Mononuclear cell (primary cell): ENCODE measurements at regions not wholly inside any gene's neighbourhood (a gene's known extent, or its start where the extent isn't known, plus 50 kb on each side); places are given as distances from the start of the nearest gene placed in this dataset.
"Not testable (repeated sequence)": the region's sequence is repeated elsewhere in the genome, so short reads cannot be mapped to it uniquely, and the experiment has no call there.

Experiments used
- H3K27me3 ChIP-seq: 2 replicates; pipeline ENCODE4 v1.6.0; 2011; ENCODE audit warnings: low read length, control low read depth; ENCODE audit not compliant: insufficient read depth
- H3K4me1 ChIP-seq: 2 replicates; pipeline ENCODE4 v1.5.1; 2011; ENCODE audit warnings: mild to moderate bottlenecking, low read length, control low read depth; ENCODE audit not compliant: insufficient read depth
- H3K4me3 ChIP-seq: 2 replicates; pipeline ENCODE4 v1.5.1; 2011; ENCODE audit warnings: mild to moderate bottlenecking, low read length, moderate library complexity
- H3K9me3 ChIP-seq: 2 replicates; pipeline ENCODE4 v1.5.1; 2011; ENCODE audit warnings: low read depth, mild to moderate bottlenecking, control low read depth, low read length

GRCh38 chr1:146883190-146883589 lies 54.9 kb upstream of the NBPF12 start:
- H3K4me3 ChIP-seq, H3K4me1 ChIP-seq, H3K27me3 ChIP-seq, H3K9me3 ChIP-seq: not testable (repeated sequence)

- H3K4me1 ChIP-seq, H3K27me3 ChIP-seq, H3K4me3 ChIP-seq, H3K9me3 ChIP-seq: not testable (repeated sequence)
Measured at GRCh38 chr1:146881096-146881495, 57.0 kb upstream of the NBPF12 start.

GRCh38 chr1:146863799-146864319 lies 74.3 kb upstream of the NBPF12 start:
- H3K4me3 ChIP-seq, H3K9me3 ChIP-seq, H3K4me1 ChIP-seq, H3K27me3 ChIP-seq: not testable (repeated sequence)

GRCh38 chr1:146853147-146853546 lies 85.0 kb upstream of the NBPF12 start:
- H3K4me3 ChIP-seq, H3K4me1 ChIP-seq, H3K27me3 ChIP-seq, H3K9me3 ChIP-seq: not testable (repeated sequence)

- not testable (repeated sequence) for H3K27me3 ChIP-seq, H3K9me3 ChIP-seq, H3K4me3 ChIP-seq, H3K4me1 ChIP-seq
Measured at GRCh38 chr1:146850352-146850889, 87.7 kb upstream of the NBPF12 start.

- not testable (repeated sequence) for H3K27me3 ChIP-seq, H3K4me3 ChIP-seq, H3K4me1 ChIP-seq, H3K9me3 ChIP-seq
Measured at GRCh38 chr1:146838725-146839124, 99.4 kb upstream of the NBPF12 start.

- not testable (repeated sequence) for H3K4me3 ChIP-seq, H3K27me3 ChIP-seq, H3K9me3 ChIP-seq, H3K4me1 ChIP-seq
Measured at GRCh38 chr1:146826957-146827356, 111.2 kb upstream of the NBPF12 start.

GRCh38 chr1:146794236-146794635 lies 143.9 kb upstream of the NBPF12 start:
- not testable (repeated sequence) for H3K9me3 ChIP-seq, H3K4me1 ChIP-seq, H3K27me3 ChIP-seq, H3K4me3 ChIP-seq

GRCh38 chr1:146792725-146793124 lies 145.4 kb upstream of the NBPF12 start:
- not testable (repeated sequence) for H3K9me3 ChIP-seq, H3K27me3 ChIP-seq, H3K4me1 ChIP-seq, H3K4me3 ChIP-seq

- H3K27me3 ChIP-seq, H3K9me3 ChIP-seq, H3K4me3 ChIP-seq, H3K4me1 ChIP-seq: not testable (repeated sequence)
Measured at GRCh38 chr1:146784212-146784940, 153.7 kb upstream of the NBPF12 start.

GRCh38 chr1:146781235-146781634 lies 156.9 kb upstream of the NBPF12 start:
- H3K27me3 ChIP-seq, H3K9me3 ChIP-seq, H3K4me3 ChIP-seq, H3K4me1 ChIP-seq: not testable (repeated sequence)

- not testable (repeated sequence) for H3K4me3 ChIP-seq
Measured at GRCh38 chr1:146777826-146778602, 160.1 kb upstream of the NBPF12 start.

GRCh38 chr1:146774988-146775387 lies 163.1 kb upstream of the NBPF12 start:
- H3K4me3 ChIP-seq, H3K27me3 ChIP-seq, H3K9me3 ChIP-seq, H3K4me1 ChIP-seq: not testable (repeated sequence)

More at GRCh38 chr1:146777826-146778602, 160.1 kb upstream of the NBPF12 start:
- H3K27me3 ChIP-seq, H3K9me3 ChIP-seq, H3K4me1 ChIP-seq: not testable (repeated sequence)

GRCh38 chr1:146774271-146774670 lies 163.9 kb upstream of the NBPF12 start:
- not testable (repeated sequence) for H3K4me3 ChIP-seq, H3K9me3 ChIP-seq, H3K4me1 ChIP-seq, H3K27me3 ChIP-seq

- not testable (repeated sequence) for H3K27me3 ChIP-seq, H3K4me3 ChIP-seq, H3K4me1 ChIP-seq, H3K9me3 ChIP-seq
Measured at GRCh38 chr1:146771409-146771808, 166.7 kb upstream of the NBPF12 start.

- not testable (repeated sequence) for H3K4me3 ChIP-seq, H3K9me3 ChIP-seq, H3K4me1 ChIP-seq, H3K27me3 ChIP-seq
Measured at GRCh38 chr1:146770998-146771397, 167.1 kb upstream of the NBPF12 start.
